ENCODE measurements at regions not wholly inside any gene's neighbourhood (a gene's known extent, or its start where the extent isn't known, plus 50 kb on each side); places are given as distances from the start of the nearest gene placed in this dataset.
"Not testable (repeated sequence)": the region's sequence is repeated elsewhere in the genome, so short reads cannot be mapped to it uniquely, and the experiment has no call there.

- in situ Hi-C loops (cut with MboI; ENCODE audit: low sequenced_read_pairs): no loop called here
Observed at GRCh38 chr3:182487143-182487542, 306.2 kb upstream of the ATP11B start.

- in situ Hi-C loops (cut with MboI; ENCODE audit: low sequenced_read_pairs): no loop called here
Observed at GRCh38 chr3:182487611-182488010, 305.7 kb upstream of the ATP11B start.

- in situ Hi-C loops (cut with MboI; ENCODE audit: low sequenced_read_pairs): no loop called here
Observed at GRCh38 chr3:182490596-182491491, 302.5 kb upstream of the ATP11B start.

GRCh38 chr3:182491577-182491976 lies 301.7 kb upstream of the ATP11B start:
- in situ Hi-C loops (cut with MboI; ENCODE audit: low sequenced_read_pairs): no loop called here

- in situ Hi-C loops (cut with MboI; ENCODE audit: low sequenced_read_pairs): no loop called here
Observed at GRCh38 chr3:182492536-182492935, 300.8 kb upstream of the ATP11B start.

- in situ Hi-C loops (cut with MboI; ENCODE audit: low sequenced_read_pairs): no loop called here
Observed at GRCh38 chr3:182500289-182500688, 293.0 kb upstream of the ATP11B start.

GRCh38 chr3:182501856-182502255 lies 291.4 kb upstream of the ATP11B start:
- in situ Hi-C loops (cut with MboI; ENCODE audit: low sequenced_read_pairs): no loop called here

GRCh38 chr3:182503401-182503800 lies 289.9 kb upstream of the ATP11B start:
- in situ Hi-C loops (cut with MboI; ENCODE audit: low sequenced_read_pairs): no loop called here

- in situ Hi-C loops (cut with MboI; ENCODE audit: low sequenced_read_pairs): no loop called here
Observed at GRCh38 chr3:182508919-182509711, 284.2 kb upstream of the ATP11B start.

GRCh38 chr3:182509844-182510460 lies 283.4 kb upstream of the ATP11B start:
- in situ Hi-C loops (cut with MboI; ENCODE audit: low sequenced_read_pairs): no loop called here

GRCh38 chr3:182514236-182514964 lies 278.9 kb upstream of the ATP11B start:
- in situ Hi-C loops (cut with MboI; ENCODE audit: low sequenced_read_pairs): no loop called here

GRCh38 chr3:182516597-182517336 lies 276.5 kb upstream of the ATP11B start:
- in situ Hi-C loops (cut with MboI; ENCODE audit: low sequenced_read_pairs): no loop called here

- in situ Hi-C loops (cut with MboI; ENCODE audit: low sequenced_read_pairs): no loop called here
Observed at GRCh38 chr3:182519569-182519968, 273.7 kb upstream of the ATP11B start.

GRCh38 chr3:182521339-182521738 lies 272.0 kb upstream of the ATP11B start:
- in situ Hi-C loops (cut with MboI; ENCODE audit: low sequenced_read_pairs): no loop called here

GRCh38 chr3:182523424-182523823 lies 269.9 kb upstream of the ATP11B start:
- in situ Hi-C loops (cut with MboI; ENCODE audit: low sequenced_read_pairs): not testable (repeated sequence)

GRCh38 chr3:182523836-182524235 lies 269.5 kb upstream of the ATP11B start:
- in situ Hi-C loops (cut with MboI; ENCODE audit: low sequenced_read_pairs): no loop called here

- in situ Hi-C loops (cut with MboI; ENCODE audit: low sequenced_read_pairs): no loop called here
Observed at GRCh38 chr3:182524711-182525401, 268.4 kb upstream of the ATP11B start.

GRCh38 chr3:182525766-182526374 lies 267.4 kb upstream of the ATP11B start:
- in situ Hi-C loops (cut with MboI; ENCODE audit: low sequenced_read_pairs): no loop called here

- in situ Hi-C loops (cut with MboI; ENCODE audit: low sequenced_read_pairs): no loop called here
Observed at GRCh38 chr3:182527745-182528144, 265.6 kb upstream of the ATP11B start.

All from HL-60/S4 treated with phorbol 12-myristate 13-acetate at 8.2 ng/mL for 4 days and 3 days (cell line).